T1000 (cell line): ENCODE measurements at regions not wholly inside any gene's neighbourhood (a gene's known extent, or its start where the extent isn't known, plus 50 kb on each side); places are given as distances from the start of the nearest gene placed in this dataset.
"Not testable (repeated sequence)": the region's sequence is repeated elsewhere in the genome, so short reads cannot be mapped to it uniquely, and the experiment has no call there.

ENCODE experiments used
- DNase-seq: peaks from one replicate; lab custom pipeline; 2025; ENCODE audit warnings: mixed read lengths; lab: John Stamatoyannopoulos, UW

DNA sequence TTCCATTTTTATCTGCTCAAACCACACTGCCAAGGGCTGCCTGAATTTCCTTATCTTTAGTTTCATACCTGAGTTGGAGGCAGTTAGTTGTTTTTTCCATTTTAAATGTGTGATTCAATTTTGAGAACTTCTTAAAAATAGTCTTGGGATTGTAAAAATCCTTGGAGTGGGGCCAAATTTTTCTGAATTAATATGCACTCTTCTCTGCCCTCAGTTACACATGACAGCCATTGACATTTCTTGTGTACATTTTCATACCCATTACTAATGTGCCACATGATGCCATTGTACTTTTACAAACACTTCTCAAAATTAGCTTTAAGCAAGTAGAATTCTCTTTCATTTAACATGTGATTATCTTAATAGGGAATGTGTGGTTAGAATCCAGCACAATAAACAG, 141.7 kb downstream of the C3orf38 start:
- DNase-seq = no peak

DNA sequence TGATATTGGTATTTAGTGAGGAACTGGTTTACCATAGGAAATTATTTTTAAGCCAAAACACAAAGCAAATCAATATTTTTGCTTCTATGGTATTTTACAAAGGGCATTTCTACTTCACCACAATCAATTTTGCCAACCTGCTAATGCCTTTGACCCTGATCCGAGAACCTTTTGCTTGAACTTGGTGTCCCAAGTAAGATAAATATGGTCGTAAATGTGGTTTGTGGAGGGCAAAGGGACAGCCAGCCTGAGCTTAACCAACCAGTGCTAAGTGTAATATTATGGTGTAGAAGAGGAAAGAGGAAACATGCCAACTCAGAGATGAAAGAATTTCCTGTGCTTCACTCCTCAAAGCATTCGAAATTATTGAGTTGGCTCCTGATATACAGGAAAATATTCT, 148.4 kb downstream of the C3orf38 start:
- DNase-seq = no peak

DNA sequence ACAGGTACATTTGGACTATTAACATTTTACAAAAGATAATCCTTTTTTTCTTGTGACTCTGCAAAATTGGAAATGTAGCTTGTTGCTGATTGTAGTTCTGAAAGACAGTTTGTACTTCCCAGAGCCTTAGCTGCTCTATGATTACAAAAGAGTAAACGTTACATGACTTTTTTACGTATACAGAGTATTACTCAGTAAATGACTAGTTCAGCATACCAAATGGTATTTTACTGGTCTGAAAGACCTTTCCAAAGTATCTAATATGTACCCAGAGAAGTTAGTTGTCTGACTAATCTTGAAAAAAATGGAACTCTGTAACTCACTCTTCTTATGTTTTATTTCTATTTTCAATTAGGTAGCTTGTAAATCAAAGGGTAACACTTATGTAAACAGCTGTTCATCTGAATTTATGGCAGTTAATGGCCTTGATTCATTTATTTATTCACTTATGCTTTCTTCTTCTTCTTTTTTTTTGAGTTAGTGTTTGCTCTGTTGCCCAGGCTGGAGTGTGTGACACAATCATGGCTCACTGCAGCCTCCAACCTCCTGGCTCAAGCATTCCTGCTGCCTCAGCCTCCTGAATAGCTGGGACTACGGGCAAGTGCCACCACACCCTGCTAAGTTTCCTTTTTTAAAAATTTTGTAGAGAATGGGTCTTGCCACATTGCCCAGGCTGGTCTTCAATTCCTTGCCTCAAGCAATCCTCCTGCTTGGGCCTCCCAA, 151.7 kb downstream of the C3orf38 start:
- peak; percentile 24 for DNase-seq

DNA sequence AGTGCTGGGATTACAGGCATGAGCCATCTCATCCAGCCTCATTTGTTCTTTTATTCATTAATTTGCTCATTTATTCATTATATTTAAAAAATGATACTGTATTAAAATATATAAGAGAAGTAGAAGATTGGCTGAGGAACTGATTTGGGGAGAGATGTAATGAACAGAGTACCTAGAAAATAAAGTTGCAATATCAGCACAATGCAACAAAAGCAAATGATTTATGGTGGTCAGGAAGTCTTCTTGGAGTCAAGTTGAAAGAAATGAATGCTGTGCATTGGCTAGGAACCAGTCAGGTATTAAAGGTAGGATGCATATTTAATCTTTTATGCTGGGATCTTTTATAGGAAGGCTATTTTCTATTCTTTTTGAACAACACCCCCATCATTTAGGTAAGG, 152.2 kb downstream of the C3orf38 start:
- no peak for DNase-seq

DNA sequence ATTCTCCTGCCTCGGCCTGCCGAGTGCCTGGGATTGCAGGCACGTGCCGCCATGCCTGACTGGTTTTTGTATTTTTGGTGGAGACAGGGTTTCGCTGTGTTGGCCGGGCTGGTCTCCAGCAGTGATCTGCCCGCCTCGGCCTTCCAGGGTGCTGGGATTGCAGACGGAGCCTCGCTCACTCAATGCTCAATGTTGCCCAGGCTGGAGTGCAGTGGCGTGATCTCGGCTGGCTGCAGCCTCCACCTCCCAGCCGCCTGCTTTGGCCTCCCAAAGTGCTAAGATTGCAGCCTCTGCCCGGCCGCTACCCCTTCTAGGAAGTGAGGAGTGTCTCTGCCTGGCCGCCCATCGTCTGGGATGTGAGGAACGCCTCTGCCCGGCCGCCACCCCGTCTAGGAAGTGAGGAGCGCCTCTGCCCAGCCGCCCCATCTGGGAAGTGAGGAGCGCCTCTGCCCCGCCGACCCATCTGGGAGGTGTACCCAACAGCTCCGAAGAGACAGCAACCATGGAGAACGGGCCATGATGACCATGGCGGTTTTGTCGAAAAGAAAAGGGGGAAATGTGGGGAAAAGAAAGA, 153.7 kb downstream of the C3orf38 start:
- not testable (repeated sequence) for DNase-seq

DNA sequence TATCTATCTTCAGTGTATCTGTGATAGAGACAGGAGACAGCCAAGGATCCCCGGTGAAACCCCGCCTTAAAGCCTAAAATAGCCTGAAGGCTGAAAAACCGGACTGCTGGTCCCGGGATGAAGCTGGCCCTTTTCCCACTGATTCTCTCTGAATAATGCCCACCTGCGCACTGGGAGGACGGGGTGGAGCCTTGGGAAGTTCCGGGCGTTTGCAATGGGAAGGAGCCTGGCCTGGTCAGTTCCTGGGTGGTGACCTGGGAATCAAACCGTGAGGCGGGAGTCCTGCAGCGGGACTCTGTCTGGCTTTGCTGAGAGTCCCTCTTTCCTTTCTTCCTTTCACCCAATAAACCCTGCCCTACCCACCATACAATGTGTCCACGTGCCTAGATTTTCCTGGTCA, 157.9 kb downstream of the C3orf38 start:
- DNase-seq = no peak

DNA sequence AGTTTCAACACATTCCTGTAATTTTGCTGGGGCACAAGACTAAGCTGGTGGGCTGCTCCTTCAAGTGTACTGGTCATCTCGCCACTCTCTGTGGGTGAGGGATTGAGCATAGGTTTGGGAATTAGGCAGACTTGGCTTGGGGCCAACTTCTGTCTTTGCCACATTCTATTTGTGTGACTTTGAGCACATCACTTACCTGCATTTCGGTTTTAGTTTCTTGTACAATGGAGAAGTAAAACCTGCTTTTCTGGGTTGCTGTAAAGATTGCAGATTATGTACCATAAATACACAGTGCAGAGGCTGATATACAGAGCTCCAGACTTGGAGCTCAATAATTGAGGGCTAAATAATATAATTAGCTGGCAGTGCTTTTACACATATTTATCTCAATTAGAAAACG, 162.1 kb downstream of the C3orf38 start:
- DNase-seq = no peak

DNA sequence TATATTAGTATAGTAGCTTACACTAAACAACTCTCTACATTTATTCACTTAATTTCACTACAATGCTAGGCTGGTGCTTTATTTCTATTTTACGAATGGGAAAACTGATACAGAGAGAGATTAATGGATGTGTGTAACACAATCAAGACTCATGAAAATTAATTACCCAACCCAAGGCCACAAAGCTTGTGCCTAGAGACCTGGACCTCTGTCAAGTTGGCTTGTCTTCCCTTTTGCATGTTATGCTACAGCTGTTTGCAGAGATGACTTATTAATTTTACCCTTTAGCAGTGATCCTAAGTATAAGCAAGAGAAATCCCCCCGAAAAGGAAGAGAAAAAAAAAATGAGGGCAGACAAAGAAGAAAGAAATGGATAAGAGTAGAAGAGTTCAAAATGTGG, 162.5 kb downstream of the C3orf38 start:
- DNase-seq = no peak

DNA sequence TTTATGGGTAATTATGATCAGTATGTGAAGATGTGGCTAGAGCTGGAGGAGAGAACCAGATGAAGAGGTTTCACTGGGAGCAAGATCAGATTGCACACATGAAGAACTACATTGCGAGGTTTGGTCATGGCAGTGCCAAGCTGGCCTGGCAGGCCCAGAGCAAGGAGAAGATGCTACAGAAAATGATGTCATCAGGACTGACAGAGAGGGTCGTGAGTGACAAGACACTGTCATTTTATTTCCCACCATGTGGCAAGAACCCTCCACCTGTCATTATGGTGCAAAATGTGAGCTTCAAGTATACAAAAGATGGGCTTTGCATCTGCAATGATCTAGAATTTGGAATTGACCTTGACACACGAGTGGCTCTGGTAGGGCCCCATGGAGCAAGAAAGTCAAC, 168.3 kb downstream of the C3orf38 start:
- DNase-seq = no peak

DNA sequence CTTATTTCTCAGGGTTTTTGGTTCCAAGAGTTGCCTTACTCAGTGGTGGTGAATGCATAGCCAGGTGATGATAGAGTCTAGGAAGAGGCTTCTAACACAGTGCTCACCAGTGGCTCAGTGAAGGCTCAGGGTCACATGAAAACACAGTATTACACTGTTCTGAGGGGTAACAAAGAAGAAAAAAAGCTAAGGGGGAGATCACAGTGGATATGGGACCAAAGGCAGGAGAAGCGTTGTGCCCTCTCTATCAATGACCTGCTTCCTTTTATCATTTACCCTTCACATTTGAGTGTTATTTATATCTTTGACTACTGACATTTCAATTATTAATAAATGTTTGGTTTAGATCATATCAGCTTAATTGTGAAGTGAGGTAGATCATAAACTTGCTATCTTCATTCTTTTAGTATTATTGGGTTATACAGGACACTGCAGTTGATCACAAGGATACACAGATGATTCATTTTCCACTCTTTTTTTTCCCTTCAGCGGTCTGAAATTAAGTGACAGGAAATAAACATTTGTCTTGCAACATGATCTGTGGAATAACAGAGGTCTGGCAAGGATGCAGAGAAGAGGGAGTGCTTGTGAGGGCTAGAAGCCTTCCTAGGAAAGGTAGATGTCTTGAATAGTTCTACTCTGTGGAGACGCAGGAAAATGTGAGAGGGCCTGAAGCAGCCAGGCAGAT, 171.7 kb downstream of the C3orf38 start:
- no peak for DNase-seq

DNA sequence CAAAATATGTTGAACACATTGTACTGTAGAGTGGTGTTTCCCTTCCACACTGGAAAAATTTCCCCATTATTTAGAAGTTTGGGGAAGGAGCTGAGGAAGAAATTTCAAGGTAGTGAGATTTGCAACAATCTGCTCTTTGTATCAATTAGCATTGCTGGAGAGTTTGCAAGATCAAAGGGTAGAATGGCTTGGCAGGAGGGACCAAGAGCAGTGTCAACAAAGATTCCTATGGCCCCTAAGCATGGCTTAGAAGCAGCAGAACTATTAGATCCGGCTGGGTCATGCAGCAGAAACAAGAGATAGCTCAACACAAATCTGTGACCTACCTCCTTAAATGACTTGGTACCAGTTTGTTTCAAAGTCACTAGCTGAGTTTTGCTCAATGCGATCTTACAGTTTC, 175.0 kb downstream of the C3orf38 start:
- no peak for DNase-seq

DNA sequence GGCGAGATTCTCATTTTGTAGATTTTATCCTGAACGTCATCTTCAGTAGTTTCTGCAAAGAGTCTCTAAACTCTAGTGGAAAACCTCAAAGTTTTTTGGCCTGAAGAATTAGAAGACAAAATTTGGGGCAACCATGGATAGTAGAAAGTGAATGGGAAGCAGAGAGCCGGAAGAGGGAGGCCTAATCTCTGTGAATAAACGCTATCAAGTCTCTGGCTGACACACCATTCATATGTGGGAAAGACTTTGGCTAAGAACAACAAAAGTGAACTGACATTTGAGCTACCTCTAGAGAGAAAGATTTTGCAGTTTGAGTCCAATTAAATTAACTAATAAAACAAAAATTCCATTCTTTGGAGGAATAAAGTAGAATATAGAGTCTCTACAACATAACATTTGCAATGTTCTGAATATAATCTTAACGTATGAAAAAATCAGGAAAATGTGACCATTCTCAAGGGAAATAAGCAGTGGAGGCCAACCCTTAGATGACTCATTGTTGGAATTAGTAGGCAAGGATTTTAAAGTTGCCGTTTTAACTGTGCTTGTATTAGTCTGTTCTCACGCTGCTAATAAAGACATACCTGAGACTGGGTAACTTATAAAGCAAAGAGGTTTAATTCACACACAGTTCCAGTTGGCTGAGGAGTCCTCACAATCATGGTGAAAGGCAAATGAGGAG, 184.6 kb downstream of the C3orf38 start:
- no peak for DNase-seq

DNA sequence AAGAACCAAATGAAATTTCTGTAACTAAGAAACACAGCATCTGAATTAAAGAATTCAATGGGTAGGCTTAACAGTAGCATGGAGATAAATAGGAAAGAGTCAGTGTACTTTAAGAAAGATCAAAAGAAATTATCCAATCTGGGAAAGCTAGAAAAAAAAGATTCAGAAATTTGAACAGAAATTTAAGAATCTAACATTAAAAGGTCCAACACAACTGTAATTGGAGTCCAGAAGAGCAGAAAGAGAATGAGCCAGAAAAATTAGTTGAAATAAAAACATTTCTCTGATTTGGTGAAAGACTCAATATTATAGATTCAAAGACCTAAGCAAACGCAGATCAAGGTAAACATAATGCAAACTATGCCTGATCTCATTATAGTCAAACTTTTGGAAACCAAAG, 187.1 kb downstream of the C3orf38 start:
- DNase-seq = no peak

DNA sequence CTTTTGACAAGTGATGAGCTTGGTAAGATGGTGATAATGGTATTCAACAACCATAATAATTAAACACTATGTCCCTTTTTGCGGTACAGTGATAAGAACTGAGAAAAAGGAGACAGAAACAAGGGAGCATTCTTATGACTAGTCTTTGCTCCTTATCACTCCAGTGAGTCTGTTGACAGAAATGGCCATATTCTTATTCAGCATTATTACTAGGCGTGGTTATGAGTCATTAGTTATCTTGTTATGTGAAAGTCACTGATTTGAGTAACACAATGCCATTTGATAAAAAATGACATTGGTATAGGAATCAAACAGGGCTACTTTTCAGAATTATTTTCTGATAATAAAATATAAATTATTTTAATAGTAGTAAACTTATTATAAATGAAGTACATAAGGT, 193.5 kb downstream of the C3orf38 start:
- DNase-seq = no peak

DNA sequence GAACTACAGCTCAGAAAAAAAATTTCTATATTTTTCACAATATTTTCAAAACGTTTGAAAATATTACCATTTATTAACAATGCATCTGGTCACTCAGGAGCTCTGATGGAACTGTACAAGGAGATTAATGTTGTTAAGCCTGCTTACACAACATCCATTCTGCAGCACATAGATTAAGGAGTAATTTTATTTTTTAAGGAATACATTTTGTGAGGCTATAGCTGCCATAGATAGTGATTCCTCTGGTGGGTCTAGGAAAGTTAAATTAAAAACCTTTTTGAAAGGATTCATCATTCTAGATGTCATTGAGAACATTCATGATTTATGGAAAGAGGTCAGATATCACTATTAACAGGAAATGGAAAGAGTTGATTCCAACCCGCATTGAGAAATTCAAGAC, 196.9 kb downstream of the C3orf38 start:
- no peak for DNase-seq

DNA sequence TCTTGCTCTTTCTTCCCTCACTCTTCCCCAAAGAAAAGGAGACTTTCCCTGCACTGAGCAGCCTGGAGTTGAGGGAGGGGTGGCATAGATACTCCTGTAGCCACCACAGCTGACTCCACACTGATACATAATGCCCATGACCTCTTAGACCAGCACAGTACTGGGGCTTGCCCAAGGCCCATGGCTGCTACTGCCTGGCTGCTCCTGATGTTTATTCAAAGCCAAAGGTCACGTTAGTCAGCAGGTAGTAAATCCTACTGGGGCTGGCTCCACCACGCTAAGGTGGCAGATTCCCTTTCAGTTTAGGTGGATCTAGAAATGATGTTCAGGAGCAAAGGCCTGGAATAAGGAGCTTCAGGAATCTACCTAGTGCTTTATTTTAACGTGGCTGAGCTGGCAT, 212.7 kb downstream of the C3orf38 start:
- no peak for DNase-seq

DNA sequence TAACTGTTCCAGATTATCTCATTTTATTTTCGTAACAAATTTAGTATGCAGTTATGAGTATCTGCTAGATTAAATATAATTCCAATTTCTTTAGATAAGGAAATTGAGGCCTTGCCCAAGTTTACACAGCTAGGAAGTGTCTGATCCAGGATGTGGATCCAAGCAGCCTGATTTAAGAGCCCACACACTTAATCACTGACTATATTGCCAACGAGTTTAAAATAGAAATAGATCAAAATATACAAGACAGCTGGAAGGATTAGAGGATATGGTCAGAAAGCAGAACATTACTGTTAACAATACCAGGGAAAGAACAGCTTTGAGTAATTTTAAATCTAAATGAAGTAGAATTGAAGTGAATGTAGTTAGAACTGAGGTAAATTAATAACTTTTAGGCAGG, 215.2 kb downstream of the C3orf38 start:
- DNase-seq = no peak

DNA sequence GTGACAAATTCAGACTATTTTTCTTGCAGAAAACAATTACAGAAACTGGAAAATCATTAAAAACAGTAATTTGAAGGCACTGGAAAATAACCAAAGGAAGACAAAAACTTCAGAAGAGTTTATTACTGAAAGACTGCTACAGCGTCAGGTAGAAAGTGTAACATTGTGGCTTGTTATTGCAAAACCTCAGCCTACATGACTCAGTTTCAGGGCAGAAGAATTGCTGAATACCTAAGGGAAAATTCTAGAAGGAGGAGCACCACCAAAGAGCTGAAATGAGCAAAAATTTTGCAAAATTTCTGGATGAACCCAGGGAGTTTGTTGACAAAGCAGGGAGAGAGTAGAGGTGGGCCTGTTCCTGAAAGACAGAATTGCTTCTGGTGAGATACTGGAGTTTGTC, 219.6 kb downstream of the C3orf38 start:
- no peak for DNase-seq

DNA sequence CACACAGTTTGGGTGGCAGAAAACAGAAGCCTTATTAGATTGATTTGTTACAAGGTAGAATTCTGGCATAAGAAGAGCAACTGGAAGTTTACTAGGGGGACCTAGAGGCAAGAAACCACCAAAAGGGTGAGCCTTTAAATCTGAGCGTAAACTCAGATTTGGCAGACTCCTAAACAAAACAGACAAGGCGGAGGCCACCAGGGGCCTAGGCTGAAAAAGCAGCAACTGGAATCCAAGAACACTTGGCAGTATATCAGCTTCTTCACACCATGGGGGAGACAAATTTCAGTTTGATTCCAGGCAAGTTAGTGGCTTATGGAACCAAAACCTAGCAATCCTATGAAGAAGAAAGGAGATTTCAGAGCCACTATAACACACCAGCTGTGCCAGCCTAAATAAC, 220.0 kb downstream of the C3orf38 start:
- no peak for DNase-seq

DNA sequence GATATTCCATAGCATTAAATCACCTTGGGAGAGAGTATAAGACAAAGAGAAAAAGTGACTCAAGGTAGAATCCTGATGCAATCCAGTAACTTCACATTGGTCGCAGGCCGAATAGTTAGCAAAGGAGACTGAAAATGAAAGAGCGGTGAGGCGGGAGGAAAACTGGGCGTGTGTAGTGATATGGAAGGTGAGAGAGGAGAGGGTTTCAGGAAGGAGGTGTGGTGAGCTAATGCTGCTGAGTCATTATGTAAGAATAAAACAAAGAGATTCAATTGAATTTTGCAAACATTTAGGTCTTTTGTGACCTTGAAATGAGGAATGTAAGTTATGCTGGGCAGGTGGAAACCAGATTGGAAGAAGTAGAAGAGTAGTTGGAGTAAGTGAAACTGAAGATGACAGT, 235.3 kb downstream of the C3orf38 start:
- no peak for DNase-seq

DNA sequence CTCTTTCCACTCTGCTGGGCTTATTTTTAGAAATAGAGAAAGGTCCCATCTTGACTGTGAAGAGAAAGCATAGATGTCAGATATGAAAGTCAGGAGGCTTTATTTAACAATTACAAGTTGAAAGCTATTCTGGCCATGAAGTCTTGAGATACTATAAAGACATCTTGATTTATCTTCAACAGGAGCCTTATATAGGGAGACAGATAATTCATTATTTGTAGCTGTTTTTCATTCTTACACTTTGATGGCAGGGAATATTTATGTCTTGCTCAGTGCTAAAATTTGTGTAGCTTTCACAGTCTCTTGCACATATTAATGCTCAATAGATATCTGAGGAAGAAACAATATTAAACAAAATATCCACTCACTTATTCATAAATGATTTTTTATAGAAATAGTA, 248.8 kb downstream of the C3orf38 start:
- no peak for DNase-seq

DNA sequence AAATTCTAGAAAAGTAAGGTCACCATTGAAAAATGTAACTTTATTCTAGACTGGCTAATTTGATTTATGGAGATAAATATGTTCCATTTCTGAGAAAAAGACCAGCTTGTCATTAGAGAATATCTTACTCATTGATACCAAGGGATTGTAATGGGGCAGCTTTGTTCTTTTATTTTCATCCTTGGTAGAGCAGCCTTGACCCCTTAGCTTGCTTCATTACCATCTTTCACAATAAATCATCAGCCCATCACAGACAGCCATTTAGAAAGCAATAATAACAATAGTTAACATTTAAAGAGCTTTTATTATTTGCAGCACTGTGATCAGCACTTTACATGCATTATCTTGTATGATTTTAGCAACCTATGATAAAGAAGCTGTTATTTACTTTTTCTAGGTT, 253.6 kb downstream of the C3orf38 start:
- no peak for DNase-seq

DNA sequence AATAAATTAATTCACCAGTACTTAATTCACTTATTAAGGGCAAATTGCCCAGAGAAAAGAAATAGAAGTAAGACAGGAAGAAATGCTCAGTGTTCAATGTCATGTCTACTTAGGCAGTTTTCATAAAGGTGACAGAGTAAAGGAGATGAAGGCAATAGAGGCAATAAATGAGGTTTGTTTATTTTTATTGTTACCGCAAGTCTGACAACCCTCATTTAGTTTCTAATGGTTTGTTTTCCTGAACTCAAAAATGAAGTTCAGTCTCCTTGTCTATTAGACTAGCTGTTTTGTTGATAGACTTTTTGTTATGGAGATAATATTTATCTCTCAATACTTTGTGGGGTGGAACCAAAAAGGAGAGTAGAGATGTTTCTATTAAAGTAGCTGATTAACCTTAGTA, 258.3 kb downstream of the C3orf38 start:
- no peak for DNase-seq
